ENCODE measurements at regions not wholly inside any gene's neighbourhood (a gene's known extent, or its start where the extent isn't known, plus 50 kb on each side); places are given as distances from the start of the nearest gene placed in this dataset.

GRCh38 chr4:170247596-170247995 is 157.8 kb upstream of the AADAT start (continued):
- TF ChIP-seq CHD7 (IDR thresholded peaks at IDR 0.05; ENCODE audit: insufficient replicate concordance, low read length), result no peak
- TF ChIP-seq SIN3A (conservative IDR thresholded peaks at IDR 0.05 in 1 of 2, IDR thresholded peaks at IDR 0.05 in 1 of 2; ENCODE audit: low read depth in 1 of 2, low read length in 2 of 2), result no peak
- TF ChIP-seq JUN (IDR thresholded peaks at IDR 0.05; ENCODE audit: low read depth, low read length), result no peak
- no peak for TF ChIP-seq TCF12 (IDR thresholded peaks at IDR 0.05; ENCODE audit: low read depth, low read length)
- no peak for TF ChIP-seq SP4 (IDR thresholded peaks at IDR 0.05; ENCODE audit: low read length)
- TF ChIP-seq KDM5A (IDR thresholded peaks at IDR 0.05; ENCODE audit: low read length), result no peak
- no peak for TF ChIP-seq EZH2 (IDR thresholded peaks at IDR 0.05; ENCODE audit: low read depth, low read length, severe bottlenecking)
- TF ChIP-seq GABPA (IDR thresholded peaks at IDR 0.05; ENCODE audit: borderline replicate concordance, insufficient read depth, low read length), result no peak
